Midbrain (tissue), 1 donor: ENCODE measurements at regions not wholly inside any gene's neighbourhood (a gene's known extent, or its start where the extent isn't known, plus 50 kb on each side); places are given as distances from the start of the nearest gene placed in this dataset.
A peak's percentile ranks its signal among the peaks of the same experiment; 100 is the strongest.
"Not testable (repeated sequence)": the region's sequence is repeated elsewhere in the genome, so short reads cannot be mapped to it uniquely, and the experiment has no call there.

Source experiments
- DNase-seq: peaks from one replicate; lab custom pipeline; 2025; lab: John Stamatoyannopoulos, UW

- no peak for DNase-seq
These were observed 144.8 kb upstream of the LAMA2 start for GRCh38 chr6:128738112-128738511.

- no peak for DNase-seq
These were observed 146.2 kb upstream of the LAMA2 start for GRCh38 chr6:128736780-128737179.

DNA sequence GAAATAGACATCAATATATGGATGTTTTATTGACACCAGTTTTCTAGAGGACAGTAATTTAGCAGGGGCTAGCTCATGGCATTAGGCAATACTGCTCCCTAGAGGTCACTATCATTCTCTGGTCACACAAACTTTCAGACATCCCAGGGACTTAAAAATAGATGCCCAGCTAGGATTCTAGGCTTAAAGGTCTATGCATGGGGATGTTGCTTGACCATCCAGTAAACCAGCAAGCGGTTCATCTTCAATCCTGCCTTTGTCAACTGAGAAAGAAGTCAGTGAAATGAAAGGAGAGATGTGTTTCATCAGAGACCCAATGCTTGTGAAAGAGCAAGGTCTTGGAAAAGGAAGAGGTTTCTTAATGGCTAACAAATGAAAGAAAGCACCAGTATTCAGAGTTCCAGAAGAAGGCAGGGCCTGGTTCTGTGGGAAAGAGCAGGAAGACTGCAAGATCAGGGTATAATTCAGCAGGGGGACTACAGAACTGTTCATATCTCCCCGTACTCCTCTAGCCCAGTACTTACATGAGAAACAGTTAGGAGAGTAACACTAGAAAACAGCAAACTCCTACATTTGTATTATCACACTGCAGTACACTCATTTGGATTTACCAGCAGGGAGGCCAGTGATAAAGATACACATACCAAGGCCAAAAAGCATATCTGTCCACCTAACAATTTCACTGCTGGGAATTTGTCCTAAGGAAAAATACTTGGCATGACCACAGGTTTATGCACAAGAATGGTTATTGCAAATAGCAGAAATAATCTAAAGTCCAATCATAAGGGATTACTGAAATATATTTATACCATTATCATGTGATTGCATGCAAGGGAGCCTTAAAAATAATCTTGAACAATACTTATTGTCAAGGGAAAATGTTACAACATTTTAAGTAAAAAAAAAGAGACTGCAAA, 151.4 kb upstream of the LAMA2 start:
- DNase-seq: peak; percentile 58

DNA sequence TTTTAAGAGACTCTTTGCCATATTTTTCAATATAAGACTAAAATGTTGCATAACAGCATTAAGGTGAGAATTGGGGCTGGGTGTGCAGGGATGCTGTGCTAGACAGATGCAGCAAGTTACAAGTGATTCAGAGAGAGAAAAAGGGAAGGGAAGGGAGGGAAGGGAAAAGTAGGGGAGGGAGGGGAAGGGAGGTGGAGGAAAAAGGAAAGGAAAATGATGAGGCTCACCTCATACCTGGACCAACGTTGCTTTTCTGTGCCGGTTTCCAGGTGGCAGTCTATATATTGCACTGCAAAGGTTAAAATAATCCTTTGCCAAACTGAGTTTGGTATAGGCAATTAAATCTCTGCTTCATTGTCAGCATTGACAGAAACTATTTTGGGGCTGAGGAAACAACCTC, 155.4 kb upstream of the LAMA2 start:
- DNase-seq: no peak

DNA sequence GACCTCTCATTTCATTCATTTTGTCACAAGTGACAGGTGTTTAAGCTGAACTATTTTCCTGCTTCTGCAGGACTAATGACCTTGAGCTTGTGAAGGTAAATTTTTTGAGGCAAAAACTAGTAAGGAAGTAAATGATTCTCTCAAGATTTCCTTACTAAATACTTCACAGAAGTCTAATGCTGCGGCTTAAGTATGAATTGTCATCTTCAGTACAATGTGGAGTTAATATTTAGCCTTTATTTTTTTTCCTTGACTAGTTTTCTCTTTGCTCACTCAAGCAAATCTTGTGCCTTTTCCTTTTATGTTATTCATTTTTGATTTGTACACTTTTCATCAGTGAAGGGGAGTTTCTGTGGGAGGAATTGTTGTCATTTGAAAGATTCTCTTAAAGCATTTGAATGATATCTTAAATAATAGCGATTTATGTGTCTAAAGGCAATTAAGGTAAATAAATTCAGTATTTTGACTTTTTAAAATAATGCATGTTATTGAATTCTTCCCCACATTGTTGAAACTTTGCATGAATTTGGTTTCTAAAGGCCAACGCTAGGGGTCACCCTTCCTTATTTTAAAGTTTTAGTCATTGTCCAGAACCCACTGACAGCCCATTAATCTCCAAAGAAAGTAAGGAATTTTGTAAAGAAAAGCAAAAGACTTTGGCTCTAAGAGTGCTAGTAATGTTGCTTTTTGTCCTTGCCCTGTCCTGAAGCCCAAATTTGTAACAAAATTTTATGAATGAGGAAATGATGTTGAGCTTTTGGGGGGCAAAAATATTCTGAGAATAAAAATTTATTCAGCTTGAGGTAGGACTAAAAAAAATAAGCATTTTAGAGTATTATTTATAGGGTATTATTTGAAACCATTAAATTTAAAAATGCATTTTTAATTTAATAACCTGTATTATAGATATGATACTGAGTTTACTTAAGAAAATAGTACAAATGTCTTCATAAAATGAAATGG, 157.4 kb upstream of the LAMA2 start:
- peak; percentile 61 for DNase-seq

- no peak for DNase-seq
These were observed 158.2 kb upstream of the LAMA2 start for GRCh38 chr6:128724738-128725137.

- DNase-seq: no peak
These were observed 159.3 kb upstream of the LAMA2 start for GRCh38 chr6:128723667-128724066.

GRCh38 chr6:128720891-128721290, 162.0 kb upstream of the LAMA2 start:
- no peak for DNase-seq

GRCh38 chr6:128719786-128720185, 163.2 kb upstream of the LAMA2 start:
- peak; percentile 29 for DNase-seq

GRCh38 chr6:128713461-128713860, 169.5 kb upstream of the LAMA2 start:
- no peak for DNase-seq

DNA sequence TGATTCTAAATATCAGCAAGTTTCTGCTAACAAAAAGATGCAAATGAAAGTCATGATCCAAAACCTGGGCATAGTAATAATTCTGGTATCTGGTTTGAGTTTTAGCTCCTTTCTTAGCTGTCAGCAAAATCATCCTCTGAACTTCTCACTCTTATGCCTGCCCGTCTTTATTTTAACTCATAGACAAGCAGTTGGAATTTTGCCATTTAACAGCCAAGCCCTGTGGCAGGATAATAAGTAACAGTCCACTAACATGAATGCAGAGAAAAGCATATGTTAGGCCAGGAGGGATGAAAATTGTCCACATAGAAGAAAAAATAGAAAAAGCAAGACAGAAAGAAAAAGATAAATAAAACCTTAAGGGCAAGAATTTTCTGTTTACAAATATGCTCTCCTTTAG, 170.0 kb upstream of the LAMA2 start:
- no peak for DNase-seq

DNA sequence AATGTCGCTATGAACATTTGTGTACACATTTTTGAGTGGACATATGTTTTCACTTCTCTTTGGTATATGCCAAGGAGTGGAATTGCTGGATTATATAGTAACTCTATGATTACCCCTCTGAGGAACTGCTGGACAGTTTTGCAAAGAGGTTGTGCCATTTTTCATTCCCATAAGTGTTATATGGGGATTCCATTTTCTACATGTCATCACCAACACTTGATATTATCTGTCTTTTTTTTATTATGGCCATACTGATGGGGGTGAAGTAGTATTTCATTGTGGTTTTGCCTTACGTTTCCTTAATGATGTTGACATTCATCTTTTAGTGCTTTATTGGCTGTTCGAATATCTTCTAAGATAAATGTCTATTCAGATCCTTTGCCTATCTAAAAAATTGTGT, 171.8 kb upstream of the LAMA2 start:
- DNase-seq: no peak

DNA sequence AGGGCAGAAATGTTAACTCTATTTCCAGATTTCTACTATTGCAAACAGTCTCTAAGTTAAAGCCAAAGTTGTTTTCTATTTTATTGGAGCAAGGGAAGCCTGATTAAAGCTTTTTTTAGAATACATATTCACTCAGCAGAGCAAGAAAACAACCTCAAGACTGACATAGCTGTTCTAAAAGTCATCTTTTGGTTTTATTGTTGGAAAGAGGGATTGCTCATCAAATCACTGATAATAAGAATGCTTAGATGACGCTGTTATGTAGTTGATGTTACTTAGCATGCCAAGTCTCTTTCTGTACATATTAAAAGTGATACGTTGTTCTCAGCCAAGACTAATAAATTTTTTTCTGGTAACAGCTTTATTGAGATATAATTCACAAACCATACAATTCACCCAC, 172.6 kb upstream of the LAMA2 start:
- DNase-seq: no peak

GRCh38 chr6:128704601-128705000, 178.3 kb upstream of the LAMA2 start:
- no peak for DNase-seq

GRCh38 chr6:128703794-128704193, 179.1 kb upstream of the LAMA2 start:
- DNase-seq: not testable (repeated sequence)

GRCh38 chr6:128696691-128697689, 176.6 kb upstream of the PTPRK start:
- DNase-seq: no peak

- DNase-seq: no peak
These were observed 174.1 kb upstream of the PTPRK start for GRCh38 chr6:128694303-128695009.

DNA sequence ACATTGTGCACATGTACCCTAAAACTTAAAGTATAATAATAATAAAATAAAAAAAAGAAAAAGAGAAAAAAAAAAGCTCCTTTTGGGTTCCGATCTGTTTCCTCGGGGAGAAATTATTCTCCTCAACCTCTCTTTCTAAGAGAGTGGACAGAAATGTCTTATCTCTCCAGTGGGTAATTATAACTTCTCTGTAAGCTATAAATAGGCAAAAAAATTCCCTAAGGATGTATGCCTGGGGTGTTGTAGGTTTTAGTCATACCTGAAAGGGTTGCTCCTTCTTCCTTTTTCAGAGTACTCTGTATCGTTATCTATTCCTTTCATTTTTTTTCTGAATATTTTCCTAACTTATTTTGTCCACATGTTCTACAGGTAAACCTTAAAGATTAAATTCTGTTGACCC, 169.7 kb upstream of the PTPRK start:
- DNase-seq: no peak

DNA sequence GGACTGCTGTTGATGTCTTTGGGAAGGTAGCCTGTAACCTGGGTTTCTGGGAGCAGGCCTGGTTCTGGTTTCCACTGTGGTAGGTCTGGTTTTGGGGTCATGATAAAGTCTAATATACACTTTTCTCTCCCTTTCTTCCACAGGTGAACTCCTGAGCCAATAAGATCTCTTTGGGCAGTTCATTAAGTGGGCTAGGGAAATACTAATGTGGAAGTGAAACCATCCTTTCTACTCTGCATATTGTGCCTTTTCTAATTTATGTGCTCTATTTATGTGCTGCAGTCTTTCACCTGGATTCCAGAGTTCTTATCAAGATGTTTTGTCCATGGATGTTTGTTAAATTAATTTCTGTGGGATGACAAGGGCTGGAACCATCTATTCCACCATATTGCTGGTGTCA, 165.7 kb upstream of the PTPRK start:
- no peak for DNase-seq

DNA sequence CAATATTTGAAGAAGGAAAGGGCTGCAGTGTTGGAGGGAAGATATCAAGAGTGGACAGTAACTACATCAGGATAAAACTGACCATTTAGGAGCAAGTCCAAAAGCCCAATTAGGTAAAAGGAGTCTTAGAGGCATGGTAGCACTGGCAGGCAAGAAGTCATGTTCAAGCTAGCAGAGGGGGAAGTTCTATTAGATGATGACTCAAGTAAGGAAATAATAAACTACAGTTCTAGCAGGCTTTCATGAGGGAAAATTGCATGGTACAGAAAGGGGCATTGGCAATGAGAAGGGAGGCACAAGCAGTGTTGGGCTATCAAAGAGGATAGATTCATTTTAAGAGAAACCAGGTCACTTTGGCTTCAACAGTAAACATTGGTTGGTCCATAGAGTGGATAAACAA, 156.1 kb upstream of the PTPRK start:
- DNase-seq: no peak

GRCh38 chr6:128672023-128672422, 151.6 kb upstream of the PTPRK start:
- no peak for DNase-seq
